Prostate gland (tissue), 2 donors: ENCODE measurements at regions not wholly inside any gene's neighbourhood (a gene's known extent, or its start where the extent isn't known, plus 50 kb on each side); places are given as distances from the start of the nearest gene placed in this dataset.
A peak's percentile ranks its signal among the peaks of the same experiment; 100 is the strongest.

ENCODE experiments used
- DNase-seq: peaks from one replicate; pipeline ENCODE4 v3.0.0-alpha.2; 2019; ENCODE audit warnings: low spot score
- H3K27ac ChIP-seq, 2 donors: fragments of 200-600 bp; sonication (generic); 2 replicates each; pipeline ENCODE4 v1.5.1; 2017 to 2019
- H3K27me3 ChIP-seq: fragments of 200-600 bp; sonication (generic); replicated peaks from 2 replicates; pipeline ENCODE4 v1.5.1; 2019; ENCODE audit not compliant: insufficient read depth
- H3K36me3 ChIP-seq, 2 donors: fragments of 200-600 bp; sonication (generic); 1 replicate in 1 of 2; 2 replicates in 1 of 2; pipeline versions ENCODE4 v1.5.1 to v1.8.1; 2017 to 2019
- H3K4me1 ChIP-seq: fragments of 200-600 bp; sonication (generic); replicated peaks from 2 replicates; pipeline ENCODE4 v1.5.1; 2019
- H3K4me3 ChIP-seq, 2 donors: fragments of 200-600 bp; sonication (generic); 2 replicates each; pipeline ENCODE4 v1.5.1; 2017 to 2019
- H3K9me3 ChIP-seq: fragments of 200-600 bp; sonication (generic); 2 replicates; pipeline ENCODE4 v1.5.1; 2017
- CTCF ChIP-seq, 4 experiments: fragments of 200-600 bp in 2 of 4; fragments of 450-650 bp in 2 of 4; sonication (generic) in 2 of 4; IDR thresholded peaks; 1 replicate in 3 of 4; 2 replicates in 1 of 4; pipeline ENCODE4 v1.5.1; 2016 to 2019; ENCODE audit warnings: antibody characterized with exemption in 4 of 4, mild to moderate bottlenecking in 2 of 4, moderate library complexity in 2 of 4
- POLR2A ChIP-seq: fragments of 450-650 bp; IDR thresholded peaks from one replicate; pipeline ENCODE4 v1.6.1; 2016; ENCODE audit warnings: antibody characterized with exemption, mild to moderate bottlenecking
- POLR2AphosphoS5 ChIP-seq: sonication (generic); formaldehyde crosslinking; IDR thresholded peaks from one replicate; pipeline ENCODE4 v1.6.1; 2017; ENCODE audit warnings: antibody characterized with exemption
- WGBS: methylation state at CpG from one replicate; pipeline ENCODE4 v1.1.5; 2018; 5-methylcytosine and 5-hydroxymethylcytosine counted together
- intact Hi-C: fragments of 100-400 bp; cut with DNase I; formaldehyde crosslinking; loops from one replicate; pipeline ENCODE4 v1.14.2; 2022

DNA sequence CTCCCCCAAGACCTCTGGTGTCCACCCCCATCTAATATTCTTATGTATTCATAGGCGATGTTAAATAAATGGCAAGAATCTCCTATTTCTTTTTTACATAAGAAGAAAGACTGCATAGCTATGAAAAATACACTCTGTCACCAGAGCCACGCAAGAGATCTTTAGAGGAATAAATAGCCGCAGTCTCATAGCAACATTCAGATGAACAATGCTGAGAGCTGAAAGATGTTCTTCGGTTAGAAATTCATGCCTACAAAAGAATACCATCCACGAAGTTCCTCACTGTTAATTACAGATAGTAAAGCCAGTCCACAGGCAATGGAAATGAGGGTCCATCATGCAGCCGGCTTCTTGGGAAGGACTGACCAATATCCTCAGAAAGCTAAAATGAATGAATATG lies 76.0 kb upstream of the SOD1 start:
- no peak for TF ChIP-seq POLR2AphosphoS5
- no peaks in the 10 kb centered on the region for H3K9me3 ChIP-seq
- no peaks in the 10 kb centered on the region for H3K27me3 ChIP-seq
- no peak overlapping the region for H3K27ac ChIP-seq
- H3K4me3 ChIP-seq, result no peak overlapping the region
- WGBS, result 88% methylated on average over 6 of the region's 6 CpGs
- H3K4me1 ChIP-seq, result no peaks in the 10 kb centered on the region
- DNase-seq, result no peak
- H3K36me3 ChIP-seq, result no peaks in the 10 kb centered on the region
- intact Hi-C loops, result no loop called here

DNA sequence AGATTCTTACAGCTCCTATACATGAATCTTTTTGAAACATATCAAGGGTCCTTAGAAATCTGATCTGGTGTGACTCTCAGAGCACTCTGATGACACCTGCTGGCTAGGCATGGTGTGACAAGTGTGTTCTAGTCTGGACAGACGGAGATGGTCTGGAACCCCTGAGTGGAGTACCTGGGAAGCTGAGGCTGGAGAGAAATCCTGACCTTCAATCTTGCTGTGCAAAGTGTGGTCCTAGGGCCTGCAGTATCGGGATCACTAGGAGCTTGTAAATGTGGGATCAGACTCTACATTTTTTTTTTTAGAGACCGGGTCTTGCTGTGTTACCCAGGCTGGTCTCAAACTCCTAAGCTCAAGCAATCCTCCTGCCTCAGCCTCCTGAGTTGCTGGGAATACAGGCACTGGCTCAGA lies 78.6 kb upstream of the SOD1 start:
- H3K4me1 ChIP-seq, result no peaks in the 10 kb centered on the region
- H3K27ac ChIP-seq, result no peak overlapping the region
- peak; percentile 61 for DNase-seq
- no peaks in the 10 kb centered on the region for H3K36me3 ChIP-seq
- H3K4me3 ChIP-seq, result no peak overlapping the region
- intact Hi-C loops, result loop anchor here (2.0 kb wide), 1 partner anchor 382 kb away; no protein-coding TSS in a partner anchor
- TF ChIP-seq POLR2A, result no peak
- TF ChIP-seq POLR2AphosphoS5, result no peak
- TF ChIP-seq CTCF (IDR thresholded peaks at IDR 0.05), result peak; percentile 52 to 78 (median 76)
- WGBS, result 34% methylated on average over 3 of the region's 3 CpGs
- no peaks in the 10 kb centered on the region for H3K9me3 ChIP-seq
- no peaks in the 10 kb centered on the region for H3K27me3 ChIP-seq

DNA sequence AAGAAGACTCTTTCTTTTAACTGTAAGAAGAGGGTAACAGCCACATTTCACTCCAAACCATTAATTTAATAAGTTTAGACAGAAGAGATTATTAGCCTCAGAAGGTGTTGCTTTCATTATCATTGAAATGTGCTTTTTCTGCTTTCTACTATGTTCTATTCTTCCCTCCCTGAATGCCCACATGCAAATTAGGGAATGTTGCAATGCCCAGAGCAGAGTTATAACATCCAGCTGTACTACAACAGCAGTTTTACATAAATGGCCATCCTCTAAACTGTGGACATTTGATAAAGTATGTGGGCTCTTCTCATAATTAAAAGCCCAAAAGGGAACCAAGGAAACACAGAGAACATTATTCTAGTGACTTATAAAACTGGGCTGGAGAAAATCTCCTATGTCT lies 82.2 kb upstream of the SOD1 start:
- TF ChIP-seq POLR2A (no peak), CTCF (IDR thresholded peaks at IDR 0.05) (no peak), POLR2AphosphoS5 (no peak)
- H3K27me3 ChIP-seq, result no peaks in the 10 kb centered on the region
- H3K4me3 ChIP-seq, result no peak overlapping the region
- H3K36me3 ChIP-seq, result no peaks in the 10 kb centered on the region
- no peaks in the 10 kb centered on the region for H3K9me3 ChIP-seq
- no peak for DNase-seq
- no peaks in the 10 kb centered on the region for H3K4me1 ChIP-seq
- H3K27ac ChIP-seq, result no peak overlapping the region
- intact Hi-C loops, result no loop called here

- no peak for TF ChIP-seq POLR2A
- no peak for TF ChIP-seq POLR2AphosphoS5
- TF ChIP-seq CTCF (IDR thresholded peaks at IDR 0.05), result no peak
- Histone ChIP-seq H3K36me3 (no peaks in the 10 kb centered on the region), H3K4me3 (no peak overlapping the region), H3K27me3 (no peaks in the 10 kb centered on the region), H3K9me3 (no peaks in the 10 kb centered on the region), H3K4me1 (no peaks in the 10 kb centered on the region), H3K27ac (no peak overlapping the region)
- no peak for DNase-seq
- 49% methylated on average over 6 of the region's 6 CpGs for WGBS
- intact Hi-C loops, result no loop called here
These were observed 83.1 kb upstream of the SOD1 start for GRCh38 chr21:31576428-31576827.

- Histone ChIP-seq H3K27me3 (no peaks in the 10 kb centered on the region), H3K36me3 (no peaks in the 10 kb centered on the region), H3K27ac (no peak overlapping the region), H3K4me3 (no peak overlapping the region), H3K4me1 (no peaks in the 10 kb centered on the region), H3K9me3 (no peaks in the 10 kb centered on the region)
- no peak for TF ChIP-seq CTCF (IDR thresholded peaks at IDR 0.05)
- no peak for TF ChIP-seq POLR2A
- TF ChIP-seq POLR2AphosphoS5, result no peak
- WGBS, result 100% methylated on average over 2 of the region's 2 CpGs
- DNase-seq, result no peak
- intact Hi-C loops, result no loop called here
These were observed 86.3 kb upstream of the SOD1 start for GRCh38 chr21:31573217-31573616.
